K562 (cell line): ENCODE measurements at regions not wholly inside any gene's neighbourhood (a gene's known extent, or its start where the extent isn't known, plus 50 kb on each side); places are given as distances from the start of the nearest gene placed in this dataset.

Experiments
- ATAC-seq: fragments of 200-7000 bp; cut with Tn5 transposase; 3 replicates; pipeline ENCODE4 v1.9.1; 2020; ENCODE audit warnings: moderate library complexity
- BruUV-seq: library from RNA; stranded (reverse); fragments of 400-500 nt; replicated peaks from 2 replicates; lab custom pipeline; 2021; lab: Mats Ljungman, UMichigan
- CTCF ChIA-PET: fragments of 300-600 bp; formaldehyde crosslinking; extraction: SDS; loops from one replicate; lab custom pipeline; 2021; ENCODE audit warnings: low intra/inter-chr PET ratio; lab: Yijun Ruan, JAX
- POLR2A ChIA-PET: fragments of 300-600, 350-650 bp; sonication (Branson Sonifier 250); formaldehyde crosslinking; extraction: SDS; loops from one replicate; lab custom pipeline; 2021; ENCODE audit warnings: antibody characterized with exemption, inconsistent platforms; lab: Yijun Ruan, JAX
- DNase-seq, 4 experiments: peaks; one replicate each; pipeline versions ENCODE4 v3.0.0 to v3.0.0-alpha.2; 2011 to 2018; ENCODE audit warnings: low spot score in 3 of 4, mixed read lengths in 3 of 4; ENCODE audit errors: extremely low read depth in 1 of 4
- FAIRE-seq: peaks from 2 replicates; lab custom pipeline; 2011; peaks lifted over from hg19 to GRCh38; lab: Jason Lieb, UNC
- H2AFZ ChIP-seq: 2 replicates; pipeline ENCODE4 v1.6.0; 2011; ENCODE audit warnings: low read depth, low read length, control low read depth, inconsistent platforms
- H3K27ac ChIP-seq: fragments of 200-600 bp; 3 replicates; pipeline ENCODE4 v1.8.0; 2011; ENCODE audit warnings: low read depth, mild to moderate bottlenecking, control low read depth, inconsistent platforms, low read length, moderate library complexity, mixed read lengths; ENCODE audit errors: extremely low read depth
- H3K27me3 ChIP-seq, 2 experiments: fragments of 300-600 bp in 1 of 2; 2 replicates in 1 of 2; 3 replicates in 1 of 2; pipeline versions ENCODE4 v1.6.0 to v1.8.0; 2011; ENCODE audit warnings: inconsistent platforms in 2 of 2, low read length in 2 of 2, mild to moderate bottlenecking in 1 of 2, mixed read lengths in 1 of 2, moderate library complexity in 1 of 2; ENCODE audit not compliant: control insufficient read depth in 2 of 2, insufficient read depth in 2 of 2
- H3K36me3 ChIP-seq: fragments of 300-600 bp; 3 replicates; pipeline ENCODE4 v1.8.0; 2011; ENCODE audit warnings: mild to moderate bottlenecking, low read length, inconsistent platforms; ENCODE audit not compliant: control insufficient read depth, insufficient read depth
- H3K4me1 ChIP-seq, 2 experiments: fragments of 200-600 bp in 1 of 2; replicated peaks in 1 of 2; 2 replicates in 1 of 2; 3 replicates in 1 of 2; pipeline versions ENCODE4 v1.5.1 to v1.8.0; 2011; ENCODE audit warnings: inconsistent platforms in 2 of 2, low read length in 2 of 2, mild to moderate bottlenecking in 1 of 2, mixed read lengths in 1 of 2, moderate library complexity in 1 of 2; ENCODE audit not compliant: control insufficient read depth in 2 of 2, insufficient read depth in 2 of 2
- H3K4me2 ChIP-seq: 2 replicates; pipeline ENCODE4 v1.6.1; 2011; ENCODE audit warnings: low read length, control low read depth, inconsistent platforms, mixed read lengths; ENCODE audit not compliant: insufficient read depth
- H3K4me3 ChIP-seq: fragments of 200-600 bp; sonication (generic), shearing (Covaris generic); 2 replicates; pipeline ENCODE4 v1.5.1; 2016; ENCODE audit warnings: control low read depth, inconsistent platforms
- H3K79me2 ChIP-seq: fragments of 200-600 bp; 3 replicates; pipeline ENCODE4 v1.8.0; 2011; ENCODE audit warnings: low read length, inconsistent platforms; ENCODE audit not compliant: control insufficient read depth, insufficient read depth
- H3K9ac ChIP-seq, 2 experiments: 2 replicates each; pipeline versions ENCODE4 v1.6.0 to v1.6.1; 2011; ENCODE audit warnings: low read depth in 2 of 2, low read length in 2 of 2, control low read depth in 1 of 2, inconsistent platforms in 1 of 2, mild to moderate bottlenecking in 1 of 2, mixed read lengths in 1 of 2; ENCODE audit not compliant: insufficient read depth in 1 of 2
- H3K9me1 ChIP-seq: one replicate; pipeline ENCODE4 v1.6.0; 2011; ENCODE audit warnings: inconsistent platforms, mild to moderate bottlenecking, low read length, moderate library complexity; ENCODE audit not compliant: control insufficient read depth, insufficient read depth
- H3K9me3 ChIP-seq: replicated peaks from 2 replicates; pipeline ENCODE4 v1.5.1; 2011; ENCODE audit warnings: low read depth, low read length, inconsistent platforms; ENCODE audit not compliant: control insufficient read depth, insufficient read depth
- H4K20me1 ChIP-seq: replicated peaks from 2 replicates; pipeline ENCODE4 v1.6.1; 2011; ENCODE audit warnings: low read length, inconsistent platforms, mixed read lengths; ENCODE audit not compliant: control insufficient read depth, insufficient read depth
- CGGBP1 ChIP-seq: fragments of 250-450 bp; sonication (Bioruptor Pico); IDR thresholded peaks from 2 replicates; pipeline ENCODE4 v1.9.0; 2021; ENCODE audit warnings: mild to moderate bottlenecking
- E2F8 ChIP-seq: fragments of 450-650 bp; IDR thresholded peaks from 2 replicates; pipeline ENCODE4 v1.7.1; 2018; ENCODE audit warnings: mild to moderate bottlenecking, low read depth; ENCODE audit not compliant: partially characterized antibody
- HSF4 ChIP-seq: fragments of 250-450 bp; sonication (Bioruptor Pico); IDR thresholded peaks from 2 replicates; pipeline ENCODE4 v2.1.2; 2022; ENCODE audit warnings: mild to moderate bottlenecking, moderate library complexity, borderline replicate concordance
- IRF2 ChIP-seq: sonication (generic); formaldehyde crosslinking; IDR thresholded peaks from 2 replicates; pipeline ENCODE4 v1.8.1; 2022; ENCODE audit warnings: mild to moderate bottlenecking, missing genetic modification reagents
- KAT7 ChIP-seq: sonication (generic); formaldehyde crosslinking; IDR thresholded peaks from 2 replicates; pipeline ENCODE4 v1.8.0; 2022; ENCODE audit warnings: missing genetic modification reagents, mild to moderate bottlenecking, borderline replicate concordance
- NCOA2 ChIP-seq, 2 experiments: fragments of 450-650 bp; IDR thresholded peaks; 2 replicates each; pipeline ENCODE4 v1.6.1; 2018; ENCODE audit warnings: mild to moderate bottlenecking in 2 of 2, moderate library complexity in 1 of 2; ENCODE audit not compliant: partially characterized antibody in 2 of 2
- NFRKB ChIP-seq: fragments of 450-650 bp; IDR thresholded peaks from 2 replicates; pipeline ENCODE4 v1.6.1; 2016; ENCODE audit warnings: low read depth
- NONO ChIP-seq, 2 experiments: fragments of 200-400 bp in 1 of 2; fragments of 450-650 bp in 1 of 2; formaldehyde crosslinking in 1 of 2; IDR thresholded peaks; 2 replicates each; pipeline ENCODE4 v1.6.1; 2017; ENCODE audit warnings: low read depth in 2 of 2, mild to moderate bottlenecking in 2 of 2, moderate library complexity in 2 of 2, low read length in 1 of 2
- PCBP2 ChIP-seq: fragments of 200-400 bp; formaldehyde crosslinking; IDR thresholded peaks from 2 replicates; pipeline ENCODE4 v1.6.1; 2018; ENCODE audit warnings: low read length, low read depth, mild to moderate bottlenecking, moderate library complexity; ENCODE audit not compliant: poor library complexity, severe bottlenecking
- POLR2A ChIP-seq: fragments of 450-650 bp; conservative IDR thresholded peaks from 2 replicates; pipeline ENCODE4 v1.6.1; 2016
- SAFB ChIP-seq: fragments of 200-400 bp; formaldehyde crosslinking; IDR thresholded peaks from 2 replicates; pipeline ENCODE4 v1.6.1; 2017; ENCODE audit warnings: low read depth, low read length, borderline replicate concordance
- SNIP1 ChIP-seq: fragments of 450-650 bp; IDR thresholded peaks from 2 replicates; pipeline ENCODE4 v1.7.1; 2017; ENCODE audit warnings: low read depth, mild to moderate bottlenecking
- ZBTB33 ChIP-seq: sonication (generic); formaldehyde crosslinking; IDR thresholded peaks from 2 replicates; pipeline ENCODE4 v1.8.1; 2023; ENCODE audit warnings: mild to moderate bottlenecking, missing genetic modification reagents
- ZFP91 ChIP-seq: sonication (generic); formaldehyde crosslinking; IDR thresholded peaks from 2 replicates; pipeline ENCODE4 v1.8.0; 2022; ENCODE audit warnings: mild to moderate bottlenecking, missing genetic modification reagents
- ZNF24 ChIP-seq: fragments of 450-650 bp; IDR thresholded peaks from 2 replicates; pipeline ENCODE4 v1.6.1; 2016
- ZNF253 ChIP-seq: fragments of 250-450 bp; sonication (Bioruptor Pico); conservative IDR thresholded peaks from 2 replicates; pipeline ENCODE4 v1.6.1; 2021; ENCODE audit warnings: mild to moderate bottlenecking
- WGBS: fragments of 100-300 bp; shearing (Covaris generic); methylation state at CpG from one replicate; pipeline ENCODE4 v1.1.6; 2016; ENCODE audit warnings: low coverage, mixed read lengths; ENCODE audit not compliant: insufficient coverage; ENCODE audit errors: missing lambda C conversion rate; 5-methylcytosine and 5-hydroxymethylcytosine counted together
- in situ Hi-C: fragments of 300-500 bp; cut with MboI; formaldehyde crosslinking; loops from 4 replicates; pipeline ENCODE4 v1.15.0; 2018; ENCODE audit warnings: inconsistent platforms, mixed read lengths
- intact Hi-C: fragments of 100-400 bp; cut with micrococcal nuclease; formaldehyde crosslinking; loops from 2 replicates; pipeline ENCODE4 v1.14.2; 2022

- Histone ChIP-seq H3K27me3 (no peaks in the 10 kb centered on the region), H3K9me3 (no peaks in the 10 kb centered on the region), H3K36me3 (no peaks in the 10 kb centered on the region), H3K4me1 (no peaks in the 10 kb centered on the region), H2AFZ (no peak overlapping the region), H4K20me1 (no peaks in the 10 kb centered on the region), H3K27ac (no peak overlapping the region)
- no TSS peak for BruUV-seq
- ChIA-PET POLR2A (interaction anchor here (0.6 to 0.8 kb wide), 2 partner anchors 165 to 1483 kb away, joined by 3 to 4 read pairs; no protein-coding TSS in a partner anchor), CTCF (no interaction called here)
- in situ Hi-C loops = no loop called here
- FAIRE-seq = no peak
- TF ChIP-seq ZNF253 (CRISPR knock-in tag) (no peak), ZFP91 (no peak), HSF4 (CRISPR knock-in tag) (no peak), CGGBP1 (CRISPR knock-in tag) (no peak), SNIP1 (no peak), POLR2A (no peak), ZBTB33 (CRISPR knock-in tag) (no peak), PCBP2 (no peak), NCOA2 (IDR thresholded peaks at IDR 0.05; ENCODE audit: partially characterized antibody in 2 of 2) (no peak), SAFB (no peak), ZNF24 (no peak), E2F8 (no peak), IRF2 (CRISPR knock-in tag) (no peak), KAT7 (CRISPR knock-in tag) (no peak), NONO (IDR thresholded peaks at IDR 0.05; ENCODE audit: low read depth in 2 of 2, low read length in 1 of 2) (no peak), NFRKB (no peak)
- TF ChIP-seq, all 486 proteins: peak for 0
- DNase-seq (no peak), ATAC-seq (no peak)
- Histone ChIP-seq H3K4me2 (no peak overlapping the region), H3K4me3 (no peak overlapping the region), H3K9ac (no peak overlapping the region), H3K9me1 (no peaks in the 10 kb centered on the region), H3K79me2 (no peaks in the 10 kb centered on the region)
- intact Hi-C loops = no loop called here
- 5% methylated on average over 1 of the region's 1 CpG for WGBS
Measured at GRCh38 chr3:31302343-31302742, 230.4 kb upstream of the STT3B start.
